K562 (cell line): ENCODE measurements at regions not wholly inside any gene's neighbourhood (a gene's known extent, or its start where the extent isn't known, plus 50 kb on each side); places are given as distances from the start of the nearest gene placed in this dataset.

Experiments used
- ATAC-seq: fragments of 200-7000 bp; cut with Tn5 transposase; 3 replicates; pipeline ENCODE4 v1.9.1; 2020; ENCODE audit warnings: moderate library complexity
- BruUV-seq: library from RNA; stranded (reverse); fragments of 400-500 nt; replicated peaks from 2 replicates; lab custom pipeline; 2021; lab: Mats Ljungman, UMichigan
- CTCF ChIA-PET: fragments of 300-600 bp; formaldehyde crosslinking; extraction: SDS; loops from one replicate; lab custom pipeline; 2021; ENCODE audit warnings: low intra/inter-chr PET ratio; lab: Yijun Ruan, JAX
- POLR2A ChIA-PET: fragments of 300-600, 350-650 bp; sonication (Branson Sonifier 250); formaldehyde crosslinking; extraction: SDS; loops from one replicate; lab custom pipeline; 2021; ENCODE audit warnings: antibody characterized with exemption, inconsistent platforms; lab: Yijun Ruan, JAX
- DNase-seq, 4 experiments: peaks; one replicate each; pipeline versions ENCODE4 v3.0.0 to v3.0.0-alpha.2; 2011 to 2018; ENCODE audit warnings: low spot score in 3 of 4, mixed read lengths in 3 of 4; ENCODE audit errors: extremely low read depth in 1 of 4
- FAIRE-seq: peaks from 2 replicates; lab custom pipeline; 2011; peaks lifted over from hg19 to GRCh38; lab: Jason Lieb, UNC
- H2AFZ ChIP-seq: 2 replicates; pipeline ENCODE4 v1.6.0; 2011; ENCODE audit warnings: low read depth, low read length, control low read depth, inconsistent platforms
- H3K27ac ChIP-seq: fragments of 200-600 bp; 3 replicates; pipeline ENCODE4 v1.8.0; 2011; ENCODE audit warnings: low read depth, mild to moderate bottlenecking, control low read depth, inconsistent platforms, low read length, moderate library complexity, mixed read lengths; ENCODE audit errors: extremely low read depth
- H3K27me3 ChIP-seq, 2 experiments: fragments of 300-600 bp in 1 of 2; 2 replicates in 1 of 2; 3 replicates in 1 of 2; pipeline versions ENCODE4 v1.6.0 to v1.8.0; 2011; ENCODE audit warnings: inconsistent platforms in 2 of 2, low read length in 2 of 2, mild to moderate bottlenecking in 1 of 2, mixed read lengths in 1 of 2, moderate library complexity in 1 of 2; ENCODE audit not compliant: control insufficient read depth in 2 of 2, insufficient read depth in 2 of 2
- H3K36me3 ChIP-seq: fragments of 300-600 bp; 3 replicates; pipeline ENCODE4 v1.8.0; 2011; ENCODE audit warnings: mild to moderate bottlenecking, low read length, inconsistent platforms; ENCODE audit not compliant: control insufficient read depth, insufficient read depth
- H3K4me1 ChIP-seq, 2 experiments: fragments of 200-600 bp in 1 of 2; replicated peaks in 1 of 2; 2 replicates in 1 of 2; 3 replicates in 1 of 2; pipeline versions ENCODE4 v1.5.1 to v1.8.0; 2011; ENCODE audit warnings: inconsistent platforms in 2 of 2, low read length in 2 of 2, mild to moderate bottlenecking in 1 of 2, mixed read lengths in 1 of 2, moderate library complexity in 1 of 2; ENCODE audit not compliant: control insufficient read depth in 2 of 2, insufficient read depth in 2 of 2
- H3K4me2 ChIP-seq: 2 replicates; pipeline ENCODE4 v1.6.1; 2011; ENCODE audit warnings: low read length, control low read depth, inconsistent platforms, mixed read lengths; ENCODE audit not compliant: insufficient read depth
- H3K4me3 ChIP-seq: fragments of 200-600 bp; sonication (generic), shearing (Covaris generic); 2 replicates; pipeline ENCODE4 v1.5.1; 2016; ENCODE audit warnings: control low read depth, inconsistent platforms
- H3K79me2 ChIP-seq: fragments of 200-600 bp; 3 replicates; pipeline ENCODE4 v1.8.0; 2011; ENCODE audit warnings: low read length, inconsistent platforms; ENCODE audit not compliant: control insufficient read depth, insufficient read depth
- H3K9ac ChIP-seq, 2 experiments: 2 replicates each; pipeline versions ENCODE4 v1.6.0 to v1.6.1; 2011; ENCODE audit warnings: low read depth in 2 of 2, low read length in 2 of 2, control low read depth in 1 of 2, inconsistent platforms in 1 of 2, mild to moderate bottlenecking in 1 of 2, mixed read lengths in 1 of 2; ENCODE audit not compliant: insufficient read depth in 1 of 2
- H3K9me1 ChIP-seq: one replicate; pipeline ENCODE4 v1.6.0; 2011; ENCODE audit warnings: inconsistent platforms, mild to moderate bottlenecking, low read length, moderate library complexity; ENCODE audit not compliant: control insufficient read depth, insufficient read depth
- H3K9me3 ChIP-seq: replicated peaks from 2 replicates; pipeline ENCODE4 v1.5.1; 2011; ENCODE audit warnings: low read depth, low read length, inconsistent platforms; ENCODE audit not compliant: control insufficient read depth, insufficient read depth
- H4K20me1 ChIP-seq: replicated peaks from 2 replicates; pipeline ENCODE4 v1.6.1; 2011; ENCODE audit warnings: low read length, inconsistent platforms, mixed read lengths; ENCODE audit not compliant: control insufficient read depth, insufficient read depth
- CBX8 ChIP-seq: fragments of 200-600 bp; sonication (generic); IDR thresholded peaks from 2 replicates; pipeline ENCODE4 v1.6.1; 2012; ENCODE audit warnings: borderline replicate concordance, mixed run types, low read depth, mild to moderate bottlenecking, moderate library complexity, mixed read lengths, low read length, control low read depth, inconsistent platforms; ENCODE audit not compliant: poor library complexity, severe bottlenecking; ENCODE audit errors: extremely low read depth
- E2F4 ChIP-seq: sonication (generic); formaldehyde crosslinking; IDR thresholded peaks from 2 replicates; pipeline ENCODE4 v1.8.0; 2022; ENCODE audit warnings: mild to moderate bottlenecking, low read depth, missing genetic modification reagents
- JUN ChIP-seq, 2 experiments: sonication (generic) in 1 of 2; formaldehyde crosslinking in 1 of 2; IDR thresholded peaks; 2 replicates each; pipeline versions ENCODE4 v1.6.1 to v1.8.0; 2012 to 2022; ENCODE audit warnings: borderline replicate concordance in 2 of 2, mild to moderate bottlenecking in 2 of 2, improper control_type of control experiment in 1 of 2, low read depth in 1 of 2, low read length in 1 of 2, missing genetic modification reagents in 1 of 2
- L3MBTL2 ChIP-seq: fragments of 450-650 bp; IDR thresholded peaks from 2 replicates; pipeline ENCODE4 v1.6.1; 2016; ENCODE audit warnings: mild to moderate bottlenecking, moderate library complexity
- LEF1 ChIP-seq: fragments of 450-650 bp; IDR thresholded peaks from 2 replicates; pipeline ENCODE4 v1.6.1; 2016; ENCODE audit warnings: mild to moderate bottlenecking
- MCM7 ChIP-seq, 2 experiments: fragments of 450-650 bp; IDR thresholded peaks; 2 replicates each; pipeline ENCODE4 v1.6.1; 2016 to 2018
- RERE ChIP-seq: sonication (generic); formaldehyde crosslinking; IDR thresholded peaks from 2 replicates; pipeline ENCODE4 v1.8.0; 2023; ENCODE audit warnings: missing genetic modification reagents, mild to moderate bottlenecking, borderline replicate concordance
- TCF7L2 ChIP-seq: fragments of 150-350 bp; IDR thresholded peaks from 2 replicates; pipeline ENCODE4 v1.6.1; 2016; ENCODE audit warnings: low read depth, mild to moderate bottlenecking, low read length, moderate library complexity
- TRIM25 ChIP-seq: fragments of 450-650 bp; IDR thresholded peaks from 2 replicates; pipeline ENCODE4 v1.7.0; 2016; ENCODE audit warnings: borderline replicate concordance
- ZC3H4 ChIP-seq: sonication (generic); formaldehyde crosslinking; IDR thresholded peaks from 2 replicates; pipeline ENCODE4 v1.9.0; 2021; ENCODE audit warnings: missing genetic modification reagents, borderline replicate concordance
- ZKSCAN8 ChIP-seq: fragments of 200-800 bp; sonication (Bioruptor generic); IDR thresholded peaks from 2 replicates; pipeline ENCODE4 v1.6.1; 2016; ENCODE audit warnings: missing genetic modification characterization, missing compliant biosample characterization
- ZNF449 ChIP-seq: fragments of 250-450 bp; sonication (Bioruptor Pico); IDR thresholded peaks from 2 replicates; pipeline ENCODE4 v1.8.0; 2022; ENCODE audit warnings: moderate library complexity, mild to moderate bottlenecking, inconsistent platforms
- WGBS: fragments of 100-300 bp; shearing (Covaris generic); methylation state at CpG from one replicate; pipeline ENCODE4 v1.1.6; 2016; ENCODE audit warnings: low coverage, mixed read lengths; ENCODE audit not compliant: insufficient coverage; ENCODE audit errors: missing lambda C conversion rate; 5-methylcytosine and 5-hydroxymethylcytosine counted together
- in situ Hi-C: fragments of 300-500 bp; cut with MboI; formaldehyde crosslinking; loops from 4 replicates; pipeline ENCODE4 v1.15.0; 2018; ENCODE audit warnings: inconsistent platforms, mixed read lengths
- intact Hi-C: fragments of 100-400 bp; cut with micrococcal nuclease; formaldehyde crosslinking; loops from 2 replicates; pipeline ENCODE4 v1.14.2; 2022

GRCh38 chr10:131772441-131772840, 128.4 kb upstream of the PPP2R2D start:
- H3K27me3 ChIP-seq, result peaks cover 0 to 26% of the 10 kb centered on the region in 2 experiments; a peak in 3 of 5 replicates
- H3K9ac ChIP-seq, result no peak overlapping the region
- CTCF ChIA-PET, result no interaction called here
- intact Hi-C loops (no loop called here), in situ Hi-C loops (no loop called here)
- no peaks in the 10 kb centered on the region for H3K9me3 ChIP-seq
- H3K9me1 ChIP-seq, result no peaks in the 10 kb centered on the region
- no peaks in the 10 kb centered on the region for H3K4me1 ChIP-seq
- no peaks in the 10 kb centered on the region for H3K36me3 ChIP-seq
- no peak for ATAC-seq
- H4K20me1 ChIP-seq, result no peaks in the 10 kb centered on the region
- no peak overlapping the region for H3K27ac ChIP-seq
- WGBS, result 0% methylated on average over 8 of the region's 9 CpGs
- no peak overlapping the region for H2AFZ ChIP-seq
- no peak overlapping the region for H3K4me2 ChIP-seq
- no peak for DNase-seq
- BruUV-seq, result no TSS peak
- H3K4me3 ChIP-seq, result no peak overlapping the region
- no peaks in the 10 kb centered on the region for H3K79me2 ChIP-seq
- POLR2A ChIA-PET, result no interaction called here
- no peak for FAIRE-seq
- TF ChIP-seq L3MBTL2, result no peak
- no peak for TF ChIP-seq TCF7L2
- no peak for TF ChIP-seq E2F4
- TF ChIP-seq ZC3H4, result no peak
- no peak for TF ChIP-seq JUN (IDR thresholded peaks at IDR 0.05; ENCODE audit: borderline replicate concordance, low read depth, low read length)
- no peak for TF ChIP-seq JUN (CRISPR knock-in tag; IDR thresholded peaks at IDR 0.05; ENCODE audit: borderline replicate concordance)
- no peak for TF ChIP-seq TRIM25
- no peak for TF ChIP-seq ZNF449 (CRISPR knock-in tag)
- TF ChIP-seq LEF1, result no peak
- TF ChIP-seq MCM7 (IDR thresholded peaks at IDR 0.05), result no peak
- TF ChIP-seq RERE, result no peak
- TF ChIP-seq CBX8, result no peak
- TF ChIP-seq ZKSCAN8 (CRISPR knock-in tag), result no peak
